Cardiac muscle cell (in vitro differentiated cells and primary cell): ENCODE measurements at regions not wholly inside any gene's neighbourhood (a gene's known extent, or its start where the extent isn't known, plus 50 kb on each side); places are given as distances from the start of the nearest gene placed in this dataset.
"Not testable (repeated sequence)": the region's sequence is repeated elsewhere in the genome, so short reads cannot be mapped to it uniquely, and the experiment has no call there.

ENCODE experiments used
- DNase-seq, 2 donors: peaks; one replicate each; pipeline versions ENCODE4 v3.0.0 to v3.0.0-alpha.2; 2010 to 2017; ENCODE audit warnings: low read depth in 1 of 2, low spot score in 1 of 2
- H3K27ac ChIP-seq: fragments of 200-600 bp; sonication (generic); 2 replicates; pipeline ENCODE4 v1.5.1; 2016
- H3K27me3 ChIP-seq: fragments of 200-600 bp; sonication (generic); 2 replicates; pipeline ENCODE4 v1.6.0; 2016; ENCODE audit warnings: control low read depth
- H3K36me3 ChIP-seq: fragments of 200-600 bp; sonication (generic); 2 replicates; pipeline ENCODE4 v1.5.1; 2016; ENCODE audit warnings: control low read depth
- H3K4me1 ChIP-seq: fragments of 200-600 bp; sonication (generic); 2 replicates; pipeline ENCODE4 v1.8.1; 2017; ENCODE audit warnings: low read depth, mild to moderate bottlenecking, mixed run types
- H3K4me3 ChIP-seq: fragments of 200-600 bp; sonication (generic); 2 replicates; pipeline ENCODE4 v1.5.1; 2016; ENCODE audit warnings: mild to moderate bottlenecking
- H3K9me3 ChIP-seq: fragments of 200-600 bp; sonication (generic); 2 replicates; pipeline ENCODE4 v1.5.1; 2017; ENCODE audit warnings: low read depth, mild to moderate bottlenecking, control low read depth
- CTCF ChIP-seq: IDR thresholded peaks from 2 replicates; pipeline ENCODE4 v1.5.1; 2012; ENCODE audit warnings: low read depth, mild to moderate bottlenecking, low read length

GRCh38 chr14:59018978-59019377, 169.5 kb upstream of the DAAM1 start:
- Histone ChIP-seq H3K4me1 (peaks cover 21% of the 10 kb centered on the region), H3K36me3 (no peaks in the 10 kb centered on the region)
- peak; percentile 37 for TF ChIP-seq CTCF

GRCh38 chr14:59020382-59020781, 168.1 kb upstream of the DAAM1 start:
- DNase-seq = peak; percentile 39 to 58

More at GRCh38 chr14:59018978-59019377, 169.5 kb upstream of the DAAM1 start:
- peak in 1 of 2 donors; percentile 25 for DNase-seq
- Histone ChIP-seq H3K27me3 (no peaks in the 10 kb centered on the region), H3K9me3 (no peaks in the 10 kb centered on the region), H3K4me3 (no peak overlapping the region), H3K27ac (no peak overlapping the region)

GRCh38 chr14:59022144-59022543, 166.3 kb upstream of the DAAM1 start:
- H3K27ac ChIP-seq = no peak overlapping the region
- DNase-seq = no peak
- H3K9me3 ChIP-seq = no peaks in the 10 kb centered on the region
- H3K27me3 ChIP-seq = no peaks in the 10 kb centered on the region
- TF ChIP-seq CTCF = peak; percentile 17
- H3K4me1 ChIP-seq = peaks cover 10% of the 10 kb centered on the region
- no peaks in the 10 kb centered on the region for H3K36me3 ChIP-seq
- no peak overlapping the region for H3K4me3 ChIP-seq

More at GRCh38 chr14:59020382-59020781, 168.1 kb upstream of the DAAM1 start:
- Histone ChIP-seq H3K27ac (no peak overlapping the region), H3K27me3 (no peaks in the 10 kb centered on the region), H3K9me3 (no peaks in the 10 kb centered on the region), H3K4me3 (no peak overlapping the region), H3K36me3 (no peaks in the 10 kb centered on the region), H3K4me1 (peaks cover 21% of the 10 kb centered on the region)
- TF ChIP-seq CTCF = peak; percentile 55

GRCh38 chr14:59026081-59026480, 162.4 kb upstream of the DAAM1 start:
- Histone ChIP-seq H3K4me1 (no peaks in the 10 kb centered on the region), H3K4me3 (no peak overlapping the region), H3K36me3 (no peaks in the 10 kb centered on the region), H3K27ac (no peak overlapping the region), H3K9me3 (no peaks in the 10 kb centered on the region), H3K27me3 (no peaks in the 10 kb centered on the region)
- DNase-seq = no peak
- no peak for TF ChIP-seq CTCF

GRCh38 chr14:59026640-59027039, 161.8 kb upstream of the DAAM1 start:
- not testable (repeated sequence) for H3K36me3 ChIP-seq, H3K27me3 ChIP-seq, H3K9me3 ChIP-seq, H3K27ac ChIP-seq, DNase-seq, H3K4me3 ChIP-seq, H3K4me1 ChIP-seq

- Histone ChIP-seq H3K27ac (no peak overlapping the region), H3K27me3 (no peaks in the 10 kb centered on the region), H3K4me3 (no peak overlapping the region), H3K4me1 (no peaks in the 10 kb centered on the region), H3K9me3 (no peaks in the 10 kb centered on the region), H3K36me3 (no peaks in the 10 kb centered on the region)
- TF ChIP-seq CTCF = peak; percentile 92
- DNase-seq = peak; percentile 74 to 91
These were observed 159.8 kb upstream of the DAAM1 start for GRCh38 chr14:59028476-59029202.
